M059J (cell line): ENCODE measurements at regions not wholly inside any gene's neighbourhood (a gene's known extent, or its start where the extent isn't known, plus 50 kb on each side); places are given as distances from the start of the nearest gene placed in this dataset.

Experiments used
- DNase-seq: peaks from one replicate; pipeline ENCODE4 v3.0.0-alpha.2; 2012; ENCODE audit warnings: low read depth

GRCh38 chr15:97162805-97163495, 797.6 kb upstream of the ARRDC4 start:
- DNase-seq, result no peak

- DNase-seq, result no peak
Observed at GRCh38 chr15:97165205-97165604, 795.3 kb upstream of the ARRDC4 start.

- DNase-seq, result peak; percentile 49
Observed at GRCh38 chr15:97168704-97169475, 791.6 kb upstream of the ARRDC4 start.

GRCh38 chr15:97171556-97171955, 788.9 kb upstream of the ARRDC4 start:
- DNase-seq, result no peak

GRCh38 chr15:97174886-97175540, 785.5 kb upstream of the ARRDC4 start:
- no peak for DNase-seq

GRCh38 chr15:97177151-97177577, 783.3 kb upstream of the ARRDC4 start:
- peak; percentile 9 for DNase-seq

GRCh38 chr15:97182581-97182980, 777.9 kb upstream of the ARRDC4 start:
- DNase-seq, result no peak

GRCh38 chr15:97189162-97189780, 771.2 kb upstream of the ARRDC4 start:
- DNase-seq, result peak; percentile 9

GRCh38 chr15:97194750-97195149, 765.8 kb upstream of the ARRDC4 start:
- no peak for DNase-seq

- no peak for DNase-seq
Observed at GRCh38 chr15:97196048-97197014, 764.2 kb upstream of the ARRDC4 start.

GRCh38 chr15:97199393-97200051, 761.0 kb upstream of the ARRDC4 start:
- DNase-seq, result no peak

GRCh38 chr15:97200161-97200560, 760.3 kb upstream of the ARRDC4 start:
- DNase-seq, result peak; percentile 29

- DNase-seq, result no peak
Observed at GRCh38 chr15:97210277-97210676, 750.2 kb upstream of the ARRDC4 start.

- no peak for DNase-seq
Observed at GRCh38 chr15:97215629-97216028, 744.9 kb upstream of the ARRDC4 start.

- no peak for DNase-seq
Observed at GRCh38 chr15:97224191-97224641, 736.3 kb upstream of the ARRDC4 start.

- peak; percentile 31 for DNase-seq
Observed at GRCh38 chr15:97234851-97235610, 725.5 kb upstream of the ARRDC4 start.

- DNase-seq, result no peak
Observed at GRCh38 chr15:97235611-97235985, 724.9 kb upstream of the ARRDC4 start.

- DNase-seq, result no peak
Observed at GRCh38 chr15:97236140-97236539, 724.4 kb upstream of the ARRDC4 start.

GRCh38 chr15:97237160-97237559, 723.3 kb upstream of the ARRDC4 start:
- DNase-seq, result no peak

- no peak for DNase-seq
Observed at GRCh38 chr15:97248376-97248775, 712.1 kb upstream of the ARRDC4 start.
